ENCODE measurements at regions not wholly inside any gene's neighbourhood (a gene's known extent, or its start where the extent isn't known, plus 50 kb on each side); places are given as distances from the start of the nearest gene placed in this dataset.

GRCh38 chr6:23656255-23657194 is 469.5 kb upstream of the NRSN1 start:
- Histone ChIP-seq H3K27me3 (ENCODE audit: insufficient read depth, low read length) (no peaks in the 10 kb centered on the region), H2AFZ (ENCODE audit: low read length) (no peak overlapping the region), H3K4me2 (ENCODE audit: insufficient read depth, low read length) (no peak overlapping the region), H3K79me2 (ENCODE audit: insufficient read depth, low read length) (no peaks in the 10 kb centered on the region), H3K36me3 (ENCODE audit: insufficient read depth, low read length) (no peaks in the 10 kb centered on the region), H3K4me1 (ENCODE audit: insufficient read depth, low read length) (no peaks in the 10 kb centered on the region), H4K20me1 (ENCODE audit: insufficient read depth, low read length) (no peaks in the 10 kb centered on the region), H3K9me3 (ENCODE audit: low read depth, low read length) (peaks cover 6% of the 10 kb centered on the region), H3K27ac (ENCODE audit: low read depth, low read length) (no peak overlapping the region), H3K4me3 (ENCODE audit: insufficient read depth, low read length) (no peak overlapping the region)
- no peak for DNase-seq (ENCODE audit: insufficient read length, low spot score, missing footprints)
- TF ChIP-seq, protein P1, sequence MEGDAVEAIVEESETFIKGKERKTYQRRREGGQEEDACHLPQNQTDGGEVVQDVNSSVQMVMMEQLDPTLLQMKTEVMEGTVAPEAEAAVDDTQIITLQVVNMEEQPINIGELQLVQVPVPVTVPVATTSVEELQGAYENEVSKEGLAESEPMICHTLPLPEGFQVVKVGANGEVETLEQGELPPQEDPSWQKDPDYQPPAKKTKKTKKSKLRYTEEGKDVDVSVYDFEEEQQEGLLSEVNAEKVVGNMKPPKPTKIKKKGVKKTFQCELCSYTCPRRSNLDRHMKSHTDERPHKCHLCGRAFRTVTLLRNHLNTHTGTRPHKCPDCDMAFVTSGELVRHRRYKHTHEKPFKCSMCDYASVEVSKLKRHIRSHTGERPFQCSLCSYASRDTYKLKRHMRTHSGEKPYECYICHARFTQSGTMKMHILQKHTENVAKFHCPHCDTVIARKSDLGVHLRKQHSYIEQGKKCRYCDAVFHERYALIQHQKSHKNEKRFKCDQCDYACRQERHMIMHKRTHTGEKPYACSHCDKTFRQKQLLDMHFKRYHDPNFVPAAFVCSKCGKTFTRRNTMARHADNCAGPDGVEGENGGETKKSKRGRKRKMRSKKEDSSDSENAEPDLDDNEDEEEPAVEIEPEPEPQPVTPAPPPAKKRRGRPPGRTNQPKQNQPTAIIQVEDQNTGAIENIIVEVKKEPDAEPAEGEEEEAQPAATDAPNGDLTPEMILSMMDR (IDR thresholded peaks at IDR 0.05; ENCODE audit: extremely low read depth, low read depth, low read length): no peak

DNA sequence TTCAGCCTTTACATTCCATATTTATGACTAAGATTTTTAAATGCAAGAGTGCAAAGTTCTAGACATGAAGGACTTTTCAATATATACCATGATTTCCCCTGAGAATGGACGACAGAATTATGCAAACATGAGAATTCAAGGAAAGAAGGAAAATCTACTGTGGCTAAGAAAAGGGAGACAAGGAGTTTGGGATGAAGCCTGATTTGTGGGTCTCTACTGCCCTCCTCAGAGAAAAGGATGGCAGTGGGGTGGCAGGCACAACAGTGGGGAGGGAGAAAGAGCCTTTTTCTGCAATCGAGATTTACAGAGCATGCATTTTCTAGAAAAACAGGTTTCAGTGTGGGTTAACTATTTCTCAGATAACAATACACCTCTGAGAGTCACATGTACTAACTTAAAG is 466.9 kb upstream of the NRSN1 start:
- Histone ChIP-seq H3K79me2 (ENCODE audit: insufficient read depth, low read length) (no peaks in the 10 kb centered on the region), H3K4me3 (ENCODE audit: insufficient read depth, low read length) (no peak overlapping the region), H2AFZ (ENCODE audit: low read length) (no peak overlapping the region), H3K27ac (ENCODE audit: low read depth, low read length) (no peak overlapping the region), H3K4me1 (ENCODE audit: insufficient read depth, low read length) (no peaks in the 10 kb centered on the region), H3K9me3 (ENCODE audit: low read depth, low read length) (peaks cover 2% of the 10 kb centered on the region), H3K4me2 (ENCODE audit: insufficient read depth, low read length) (no peak overlapping the region), H3K27me3 (ENCODE audit: insufficient read depth, low read length) (no peaks in the 10 kb centered on the region), H4K20me1 (ENCODE audit: insufficient read depth, low read length) (no peaks in the 10 kb centered on the region), H3K36me3 (ENCODE audit: insufficient read depth, low read length) (no peaks in the 10 kb centered on the region)
- TF ChIP-seq, protein P1 (IDR thresholded peaks at IDR 0.05; ENCODE audit: extremely low read depth, low read depth, low read length): no peak
- DNase-seq (ENCODE audit: insufficient read length, low spot score, missing footprints): no peak

- TF ChIP-seq, protein P1 (IDR thresholded peaks at IDR 0.05; ENCODE audit: extremely low read depth, low read depth, low read length): no peak
Observed at GRCh38 chr6:23661549-23661948, 464.5 kb upstream of the NRSN1 start.

GRCh38 chr6:23663096-23663495 is 462.9 kb upstream of the NRSN1 start:
- no peak overlapping the region for H2AFZ ChIP-seq (ENCODE audit: low read length)
- DNase-seq (ENCODE audit: insufficient read length, low spot score, missing footprints): no peak
- no peaks in the 10 kb centered on the region for H3K36me3 ChIP-seq (ENCODE audit: insufficient read depth, low read length)
- no peaks in the 10 kb centered on the region for H3K9me3 ChIP-seq (ENCODE audit: low read depth, low read length)
- TF ChIP-seq, protein P1 (IDR thresholded peaks at IDR 0.05; ENCODE audit: extremely low read depth, low read depth, low read length): no peak
- H3K79me2 ChIP-seq (ENCODE audit: insufficient read depth, low read length): no peaks in the 10 kb centered on the region
- no peak overlapping the region for H3K27ac ChIP-seq (ENCODE audit: low read depth, low read length)
- H3K27me3 ChIP-seq (ENCODE audit: insufficient read depth, low read length): no peaks in the 10 kb centered on the region
- H3K4me2 ChIP-seq (ENCODE audit: insufficient read depth, low read length): no peak overlapping the region
- H4K20me1 ChIP-seq (ENCODE audit: insufficient read depth, low read length): no peaks in the 10 kb centered on the region
- H3K4me1 ChIP-seq (ENCODE audit: insufficient read depth, low read length): no peaks in the 10 kb centered on the region
- no peak overlapping the region for H3K4me3 ChIP-seq (ENCODE audit: insufficient read depth, low read length)

More at GRCh38 chr6:23661549-23661948, 464.5 kb upstream of the NRSN1 start:
- Histone ChIP-seq H4K20me1 (ENCODE audit: insufficient read depth, low read length) (no peaks in the 10 kb centered on the region), H2AFZ (ENCODE audit: low read length) (no peak overlapping the region), H3K4me1 (ENCODE audit: insufficient read depth, low read length) (no peaks in the 10 kb centered on the region), H3K79me2 (ENCODE audit: insufficient read depth, low read length) (no peaks in the 10 kb centered on the region), H3K4me3 (ENCODE audit: insufficient read depth, low read length) (no peak overlapping the region), H3K4me2 (ENCODE audit: insufficient read depth, low read length) (no peak overlapping the region), H3K27ac (ENCODE audit: low read depth, low read length) (no peak overlapping the region), H3K9me3 (ENCODE audit: low read depth, low read length) (no peaks in the 10 kb centered on the region), H3K36me3 (ENCODE audit: insufficient read depth, low read length) (no peaks in the 10 kb centered on the region), H3K27me3 (ENCODE audit: insufficient read depth, low read length) (no peaks in the 10 kb centered on the region)
- no peak for DNase-seq (ENCODE audit: insufficient read length, low spot score, missing footprints)

All from osteoblast (primary cell).